CD4-positive, CD25-positive, alpha-beta regulatory T cell (primary cell): ENCODE measurements at regions not wholly inside any gene's neighbourhood (a gene's known extent, or its start where the extent isn't known, plus 50 kb on each side); places are given as distances from the start of the nearest gene placed in this dataset.

Experiments used
- ATAC-seq, 2 donors: fragments of 150-1000 bp; cut with Tn5 transposase; one replicate each; pipeline ENCODE4 v1.10.0; 2021; ENCODE audit warnings: low read depth in 2 of 2, moderate number of reproducible peaks in 2 of 2, moderate library complexity in 1 of 2
- DNase-seq, 3 donors: peaks; one replicate each; pipeline versions ENCODE4 v3.0.0 to v3.0.0-alpha.2; 2012 to 2022; ENCODE audit warnings: mixed read lengths in 1 of 3
- H3K27ac ChIP-seq: one replicate; pipeline ENCODE4 v1.7.0; 2013; ENCODE audit warnings: mild to moderate bottlenecking, low read length; ENCODE audit not compliant: insufficient read depth, poor library complexity, severe bottlenecking
- H3K27me3 ChIP-seq: one replicate; pipeline ENCODE4 v1.7.0; 2013; ENCODE audit warnings: low read length; ENCODE audit not compliant: control insufficient read depth, insufficient read depth
- H3K36me3 ChIP-seq: one replicate; pipeline ENCODE4 v1.7.0; 2013; ENCODE audit warnings: mild to moderate bottlenecking, low read length, moderate library complexity; ENCODE audit not compliant: control insufficient read depth, insufficient read depth
- H3K4me1 ChIP-seq: 2 replicates; pipeline ENCODE4 v1.7.0; 2013; ENCODE audit warnings: mild to moderate bottlenecking, low read length; ENCODE audit not compliant: insufficient read depth, control insufficient read depth, poor library complexity, severe bottlenecking
- H3K4me3 ChIP-seq: one replicate; pipeline ENCODE4 v1.7.0; 2013; ENCODE audit warnings: low read depth, mild to moderate bottlenecking, low read length, moderate library complexity
- H3K9me3 ChIP-seq, 2 experiments: 1 replicate in 1 of 2; 2 replicates in 1 of 2; pipeline ENCODE4 v1.7.0; 2013; ENCODE audit warnings: low read length in 2 of 2, mild to moderate bottlenecking in 1 of 2, moderate library complexity in 1 of 2; ENCODE audit not compliant: control insufficient read depth in 2 of 2
- H3K27ac Mint-ChIP-seq, 3 donors: one replicate each; pipeline ENCODE4 v1.8.0; 2020 to 2022; ENCODE audit warnings: mild to moderate bottlenecking in 3 of 3, mixed read lengths in 3 of 3, moderate library complexity in 2 of 3
- H3K27me3 Mint-ChIP-seq: one replicate; pipeline ENCODE4 v1.8.0; 2022; ENCODE audit warnings: mild to moderate bottlenecking, mixed read lengths
- H3K36me3 Mint-ChIP-seq: one replicate; pipeline ENCODE4 v1.8.0; 2020; ENCODE audit warnings: mixed read lengths
- H3K4me1 Mint-ChIP-seq, 4 donors: one replicate each; pipeline ENCODE4 v1.8.0; 2020 to 2022; ENCODE audit warnings: mixed read lengths in 4 of 4, mild to moderate bottlenecking in 1 of 4
- H3K4me3 Mint-ChIP-seq, 4 donors: one replicate each; pipeline ENCODE4 v1.8.0; 2020 to 2022; ENCODE audit warnings: mild to moderate bottlenecking in 4 of 4, mixed read lengths in 4 of 4, moderate library complexity in 3 of 4
- H3K9me3 Mint-ChIP-seq, 7 donors: one replicate each; pipeline ENCODE4 v1.8.0; 2020 to 2022; ENCODE audit warnings: mixed read lengths in 7 of 7, mild to moderate bottlenecking in 3 of 7, moderate library complexity in 2 of 7

GRCh38 chr11:113563766-113564526 is 88.7 kb upstream of the DRD2 start:
- H3K36me3 Mint-ChIP-seq = no peaks in the 10 kb centered on the region
- no peak for ATAC-seq

DNA sequence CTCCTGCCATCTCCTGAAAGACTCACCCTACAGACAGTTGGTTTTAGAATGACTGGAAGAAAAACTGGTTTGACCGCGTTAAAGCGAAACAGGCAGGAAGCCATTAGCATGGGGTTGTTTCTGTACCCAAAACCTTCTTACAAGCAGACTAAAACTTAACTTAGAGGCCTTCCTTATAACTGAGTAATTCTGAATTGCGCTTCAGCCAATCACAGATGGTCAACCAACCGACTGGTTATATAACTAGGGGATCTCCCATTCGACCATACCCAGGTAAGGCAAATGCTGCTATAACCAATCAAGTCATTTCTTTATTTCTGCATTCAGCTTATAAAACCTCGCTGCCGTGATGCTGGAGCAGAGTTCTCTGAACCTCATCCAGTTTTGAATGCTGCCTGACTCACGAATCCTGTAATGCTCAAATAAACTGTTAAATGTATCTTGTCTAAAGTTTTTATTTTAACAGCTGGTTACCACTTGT is 87.8 kb upstream of the DRD2 start:
- Mint-ChIP-seq H3K9me3 (no peaks in the 10 kb centered on the region), H3K4me1 (peaks cover 0 to 19% (median 7%) of the 10 kb centered on the region in 4 donors), H3K27me3 (no peaks in the 10 kb centered on the region), H3K4me3 (peak overlapping the region in 3 of 4 donors; percentile 4 to 59 (median 33)), H3K36me3 (no peaks in the 10 kb centered on the region), H3K27ac (peak overlapping the region; percentile 18 to 46 (median 33))
- DNase-seq = peak in 2 of 3 donors; percentile 12 to 46
- Histone ChIP-seq H3K27ac (peak overlapping the region; percentile 42), H3K4me1 (no peaks in the 10 kb centered on the region), H3K36me3 (no peaks in the 10 kb centered on the region), H3K4me3 (peak overlapping the region; percentile 67), H3K9me3 (no peaks in the 10 kb centered on the region), H3K27me3 (no peaks in the 10 kb centered on the region)
- peak; percentile 37 to 41 for ATAC-seq

More at GRCh38 chr11:113563766-113564526, 88.7 kb upstream of the DRD2 start:
- Histone ChIP-seq H3K4me3 (no peak overlapping the region), H3K9me3 (no peaks in the 10 kb centered on the region), H3K27me3 (no peaks in the 10 kb centered on the region), H3K27ac (no peak overlapping the region), H3K4me1 (no peaks in the 10 kb centered on the region), H3K36me3 (no peaks in the 10 kb centered on the region)
- peaks cover 0 to 19% (median 7%) of the 10 kb centered on the region in 4 donors for H3K4me1 Mint-ChIP-seq
- peak overlapping the region in 1 of 3 donors; percentile 33 for H3K27ac Mint-ChIP-seq
- no peaks in the 10 kb centered on the region for H3K27me3 Mint-ChIP-seq
- no peak for DNase-seq
- H3K4me3 Mint-ChIP-seq = no peak overlapping the region
- H3K9me3 Mint-ChIP-seq = no peaks in the 10 kb centered on the region

GRCh38 chr11:113562576-113562975 is 87.4 kb upstream of the DRD2 start:
- Mint-ChIP-seq H3K36me3 (no peaks in the 10 kb centered on the region), H3K27ac (peak overlapping the region in 2 of 3 donors; percentile 33 to 46), H3K4me3 (peak overlapping the region in 2 of 4 donors; percentile 4 to 59), H3K4me1 (peaks cover 0 to 19% (median 7%) of the 10 kb centered on the region in 4 donors), H3K27me3 (no peaks in the 10 kb centered on the region), H3K9me3 (no peaks in the 10 kb centered on the region)
- H3K9me3 ChIP-seq = no peaks in the 10 kb centered on the region
- no peaks in the 10 kb centered on the region for H3K36me3 ChIP-seq
- peak overlapping the region; percentile 67 for H3K4me3 ChIP-seq
- no peaks in the 10 kb centered on the region for H3K27me3 ChIP-seq
- peak overlapping the region; percentile 42 for H3K27ac ChIP-seq
- no peaks in the 10 kb centered on the region for H3K4me1 ChIP-seq
- ATAC-seq = no peak
- DNase-seq = no peak

- no peak overlapping the region for H3K4me3 ChIP-seq
- H3K36me3 Mint-ChIP-seq = no peaks in the 10 kb centered on the region
- no peak for ATAC-seq
- no peaks in the 10 kb centered on the region for H3K4me1 ChIP-seq
- H3K9me3 ChIP-seq = no peaks in the 10 kb centered on the region
- peaks cover 0 to 7% (median 4%) of the 10 kb centered on the region in 4 donors for H3K4me1 Mint-ChIP-seq
- no peaks in the 10 kb centered on the region for H3K27me3 Mint-ChIP-seq
- H3K36me3 ChIP-seq = no peaks in the 10 kb centered on the region
- no peak overlapping the region for H3K27ac Mint-ChIP-seq
- H3K27ac ChIP-seq = no peak overlapping the region
- no peak for DNase-seq
- no peaks in the 10 kb centered on the region for H3K27me3 ChIP-seq
- no peak overlapping the region for H3K4me3 Mint-ChIP-seq
- no peaks in the 10 kb centered on the region for H3K9me3 Mint-ChIP-seq
Observed at GRCh38 chr11:113557926-113558325, 82.7 kb upstream of the DRD2 start.

GRCh38 chr11:113556036-113556435 is 80.8 kb upstream of the DRD2 start:
- H3K4me1 ChIP-seq = no peaks in the 10 kb centered on the region
- no peak overlapping the region for H3K27ac ChIP-seq
- Mint-ChIP-seq H3K36me3 (no peaks in the 10 kb centered on the region), H3K27ac (no peak overlapping the region), H3K27me3 (no peaks in the 10 kb centered on the region), H3K4me3 (no peak overlapping the region), H3K9me3 (no peaks in the 10 kb centered on the region), H3K4me1 (no peaks in the 10 kb centered on the region)
- H3K4me3 ChIP-seq = no peak overlapping the region
- DNase-seq (no peak), ATAC-seq (no peak)
- H3K36me3 ChIP-seq = no peaks in the 10 kb centered on the region
- no peaks in the 10 kb centered on the region for H3K27me3 ChIP-seq
- no peaks in the 10 kb centered on the region for H3K9me3 ChIP-seq

DNA sequence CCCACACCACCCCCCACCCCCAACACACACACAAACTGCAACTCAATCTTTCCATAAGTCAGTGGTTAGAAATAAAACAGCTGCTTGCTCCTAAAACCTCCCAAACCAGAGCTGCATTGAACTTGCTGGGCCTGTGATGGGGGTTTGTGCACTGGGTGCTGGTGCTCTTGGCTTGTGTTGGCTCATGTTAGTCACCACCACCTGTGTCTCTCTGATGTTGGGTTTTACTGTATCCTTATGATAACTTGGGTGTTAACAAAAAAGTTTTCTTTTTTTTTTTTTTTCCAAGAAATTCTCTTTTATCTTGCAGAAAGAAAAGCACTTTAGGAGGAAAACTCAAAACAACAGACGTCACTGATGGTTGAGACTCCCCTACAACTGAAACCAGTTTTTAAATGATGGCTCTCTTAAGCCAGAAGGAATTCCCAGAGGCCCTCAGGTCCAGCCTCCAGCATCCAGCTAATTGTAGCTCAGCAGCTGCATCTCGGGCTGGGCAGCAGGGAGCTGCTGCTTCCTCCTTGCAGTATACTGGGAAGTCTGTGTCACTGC is 79.9 kb upstream of the DRD2 start:
- no peaks in the 10 kb centered on the region for H3K27me3 ChIP-seq
- Mint-ChIP-seq H3K4me1 (no peaks in the 10 kb centered on the region), H3K9me3 (no peaks in the 10 kb centered on the region), H3K36me3 (no peaks in the 10 kb centered on the region), H3K4me3 (no peak overlapping the region), H3K27ac (no peak overlapping the region), H3K27me3 (no peaks in the 10 kb centered on the region)
- no peaks in the 10 kb centered on the region for H3K36me3 ChIP-seq
- H3K9me3 ChIP-seq = no peaks in the 10 kb centered on the region
- no peak for DNase-seq
- no peaks in the 10 kb centered on the region for H3K4me1 ChIP-seq
- no peak overlapping the region for H3K27ac ChIP-seq
- no peak overlapping the region for H3K4me3 ChIP-seq
- no peak for ATAC-seq

- no peaks in the 10 kb centered on the region for H3K9me3 ChIP-seq
- no peak overlapping the region for H3K27ac ChIP-seq
- ATAC-seq (no peak), DNase-seq (no peak)
- no peak overlapping the region for H3K27ac Mint-ChIP-seq
- H3K4me3 Mint-ChIP-seq = no peak overlapping the region
- no peaks in the 10 kb centered on the region for H3K4me1 ChIP-seq
- no peaks in the 10 kb centered on the region for H3K36me3 Mint-ChIP-seq
- H3K27me3 Mint-ChIP-seq = no peaks in the 10 kb centered on the region
- H3K9me3 Mint-ChIP-seq = no peaks in the 10 kb centered on the region
- H3K4me1 Mint-ChIP-seq = no peaks in the 10 kb centered on the region
- no peak overlapping the region for H3K4me3 ChIP-seq
- no peaks in the 10 kb centered on the region for H3K36me3 ChIP-seq
- H3K27me3 ChIP-seq = no peaks in the 10 kb centered on the region
Observed at GRCh38 chr11:113554526-113554925, 79.3 kb upstream of the DRD2 start.

GRCh38 chr11:113553915-113554314 is 78.7 kb upstream of the DRD2 start:
- no peaks in the 10 kb centered on the region for H3K9me3 ChIP-seq
- no peak overlapping the region for H3K4me3 Mint-ChIP-seq
- no peaks in the 10 kb centered on the region for H3K36me3 Mint-ChIP-seq
- H3K27ac Mint-ChIP-seq = no peak overlapping the region
- no peak overlapping the region for H3K27ac ChIP-seq
- DNase-seq = no peak
- peaks cover 4% of the 10 kb centered on the region for H3K27me3 Mint-ChIP-seq
- no peaks in the 10 kb centered on the region for H3K4me1 ChIP-seq
- H3K9me3 Mint-ChIP-seq = peaks cover 0 to 1% (median 0%) of the 10 kb centered on the region in 7 donors
- ATAC-seq = no peak
- H3K4me3 ChIP-seq = no peak overlapping the region
- no peaks in the 10 kb centered on the region for H3K27me3 ChIP-seq
- H3K36me3 ChIP-seq = no peaks in the 10 kb centered on the region
- no peaks in the 10 kb centered on the region for H3K4me1 Mint-ChIP-seq
